HepG2 (cell line): ENCODE measurements at regions not wholly inside any gene's neighbourhood (a gene's known extent, or its start where the extent isn't known, plus 50 kb on each side); places are given as distances from the start of the nearest gene placed in this dataset.

Source experiments
- ELF4 ChIP-seq: sonication (generic); formaldehyde crosslinking; IDR thresholded peaks from 2 replicates; pipeline ENCODE4 v1.5.0; 2020; ENCODE audit warnings: missing genetic modification reagents, mild to moderate bottlenecking, moderate library complexity, borderline replicate concordance
- PAX8 ChIP-seq: sonication (generic); formaldehyde crosslinking; IDR thresholded peaks from 2 replicates; pipeline ENCODE4 v1.8.0; 2022; ENCODE audit warnings: mild to moderate bottlenecking, missing genetic modification reagents, borderline replicate concordance
- SRSF1 ChIP-seq: fragments of 200-400 bp; formaldehyde crosslinking; optimal IDR thresholded peaks from 2 replicates; pipeline ENCODE3; 2017; ENCODE audit warnings: mild to moderate bottlenecking, low read depth, low read length, moderate library complexity
- ZNF101 ChIP-seq: sonication (generic); formaldehyde crosslinking; IDR thresholded peaks from 2 replicates; pipeline ENCODE4 v1.4.0; 2020; ENCODE audit warnings: mild to moderate bottlenecking, low read depth, missing genetic modification reagents, borderline replicate concordance
- ZNF337 ChIP-seq: sonication (generic); formaldehyde crosslinking; IDR thresholded peaks from 2 replicates; pipeline ENCODE4 v1.5.1; 2020; ENCODE audit warnings: missing genetic modification reagents, low read depth, mild to moderate bottlenecking, borderline replicate concordance
- TF ChIP-seq, protein P1 (sequence below): sonication (generic); formaldehyde crosslinking; IDR thresholded peaks from 2 replicates; pipeline ENCODE4 v1.5.0; 2020; ENCODE audit warnings: mild to moderate bottlenecking, missing genetic modification reagents, moderate library complexity
- TF ChIP-seq, protein P2 (sequence below): sonication (generic); formaldehyde crosslinking; IDR thresholded peaks from 2 replicates; pipeline ENCODE4 v1.5.0; 2020; ENCODE audit warnings: missing genetic modification reagents
- TF ChIP-seq, protein P3 (sequence below): sonication (generic); formaldehyde crosslinking; IDR thresholded peaks from 2 replicates; pipeline ENCODE4 v1.5.0; 2020; ENCODE audit warnings: missing genetic modification reagents, mild to moderate bottlenecking, borderline replicate concordance
- TF ChIP-seq, protein P4 (sequence below): sonication (generic); formaldehyde crosslinking; IDR thresholded peaks from 2 replicates; pipeline ENCODE4 v1.8.0; 2022; ENCODE audit warnings: mild to moderate bottlenecking, missing genetic modification reagents
- TF ChIP-seq, protein P5 (sequence below): sonication (generic); formaldehyde crosslinking; IDR thresholded peaks from 2 replicates; pipeline ENCODE4 v1.4.0; 2020; ENCODE audit warnings: missing genetic modification reagents

DNA sequence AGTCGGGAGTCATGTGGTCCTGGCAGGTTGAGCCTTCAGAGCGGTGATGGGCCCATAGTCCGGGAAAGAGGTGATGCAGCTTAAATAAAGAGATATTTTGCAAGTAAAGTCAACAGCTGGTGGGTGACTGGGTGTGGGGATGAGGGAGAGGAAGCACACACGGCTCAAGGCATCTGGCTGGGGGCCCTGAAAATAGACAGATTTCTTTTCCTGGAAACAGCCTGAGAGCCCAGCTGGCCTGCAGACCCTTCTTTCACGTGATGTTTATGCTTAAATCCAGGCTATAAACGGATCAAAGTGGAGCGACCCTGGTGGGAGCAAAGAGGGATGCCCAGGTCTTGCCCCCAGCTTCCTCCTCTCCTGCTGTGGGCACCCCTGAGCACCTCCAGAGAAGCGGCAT is 149.1 kb downstream of the TEX36 start:
- TF ChIP-seq, protein P1, sequence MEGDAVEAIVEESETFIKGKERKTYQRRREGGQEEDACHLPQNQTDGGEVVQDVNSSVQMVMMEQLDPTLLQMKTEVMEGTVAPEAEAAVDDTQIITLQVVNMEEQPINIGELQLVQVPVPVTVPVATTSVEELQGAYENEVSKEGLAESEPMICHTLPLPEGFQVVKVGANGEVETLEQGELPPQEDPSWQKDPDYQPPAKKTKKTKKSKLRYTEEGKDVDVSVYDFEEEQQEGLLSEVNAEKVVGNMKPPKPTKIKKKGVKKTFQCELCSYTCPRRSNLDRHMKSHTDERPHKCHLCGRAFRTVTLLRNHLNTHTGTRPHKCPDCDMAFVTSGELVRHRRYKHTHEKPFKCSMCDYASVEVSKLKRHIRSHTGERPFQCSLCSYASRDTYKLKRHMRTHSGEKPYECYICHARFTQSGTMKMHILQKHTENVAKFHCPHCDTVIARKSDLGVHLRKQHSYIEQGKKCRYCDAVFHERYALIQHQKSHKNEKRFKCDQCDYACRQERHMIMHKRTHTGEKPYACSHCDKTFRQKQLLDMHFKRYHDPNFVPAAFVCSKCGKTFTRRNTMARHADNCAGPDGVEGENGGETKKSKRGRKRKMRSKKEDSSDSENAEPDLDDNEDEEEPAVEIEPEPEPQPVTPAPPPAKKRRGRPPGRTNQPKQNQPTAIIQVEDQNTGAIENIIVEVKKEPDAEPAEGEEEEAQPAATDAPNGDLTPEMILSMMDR, result no peak
- TF ChIP-seq PAX8, result no peak
- no peak for TF ChIP-seq ZNF337 (CRISPR knock-in tag)
- no peak for TF ChIP-seq ELF4 (CRISPR knock-in tag)
- TF ChIP-seq, protein P2, sequence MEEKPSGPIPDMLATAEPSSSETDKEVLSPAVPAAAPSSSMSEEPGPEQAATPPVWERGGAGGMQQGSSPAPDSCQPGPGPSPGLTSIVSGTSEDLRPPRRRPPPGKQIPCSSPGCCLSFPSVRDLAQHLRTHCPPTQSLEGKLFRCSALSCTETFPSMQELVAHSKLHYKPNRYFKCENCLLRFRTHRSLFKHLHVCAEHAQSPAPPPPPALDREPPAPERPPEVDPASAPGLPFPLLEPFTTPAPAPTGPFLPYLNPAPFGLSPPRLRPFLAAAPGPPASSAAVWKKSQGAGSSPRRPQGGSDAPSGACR (CRISPR knock-in tag), result no peak
- TF ChIP-seq, protein P3, sequence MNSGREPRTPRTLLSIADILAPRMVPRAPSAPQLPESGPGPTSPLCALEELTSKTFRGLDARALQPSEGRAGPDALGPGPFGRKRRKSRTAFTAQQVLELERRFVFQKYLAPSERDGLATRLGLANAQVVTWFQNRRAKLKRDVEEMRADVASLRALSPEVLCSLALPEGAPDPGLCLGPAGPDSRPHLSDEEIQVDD, result no peak
- TF ChIP-seq, protein P4, sequence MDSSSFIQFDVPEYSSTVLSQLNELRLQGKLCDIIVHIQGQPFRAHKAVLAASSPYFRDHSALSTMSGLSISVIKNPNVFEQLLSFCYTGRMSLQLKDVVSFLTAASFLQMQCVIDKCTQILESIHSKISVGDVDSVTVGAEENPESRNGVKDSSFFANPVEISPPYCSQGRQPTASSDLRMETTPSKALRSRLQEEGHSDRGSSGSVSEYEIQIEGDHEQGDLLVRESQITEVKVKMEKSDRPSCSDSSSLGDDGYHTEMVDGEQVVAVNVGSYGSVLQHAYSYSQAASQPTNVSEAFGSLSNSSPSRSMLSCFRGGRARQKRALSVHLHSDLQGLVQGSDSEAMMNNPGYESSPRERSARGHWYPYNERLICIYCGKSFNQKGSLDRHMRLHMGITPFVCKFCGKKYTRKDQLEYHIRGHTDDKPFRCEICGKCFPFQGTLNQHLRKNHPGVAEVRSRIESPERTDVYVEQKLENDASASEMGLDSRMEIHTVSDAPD (CRISPR knock-in tag), result no peak
- TF ChIP-seq, protein P5, sequence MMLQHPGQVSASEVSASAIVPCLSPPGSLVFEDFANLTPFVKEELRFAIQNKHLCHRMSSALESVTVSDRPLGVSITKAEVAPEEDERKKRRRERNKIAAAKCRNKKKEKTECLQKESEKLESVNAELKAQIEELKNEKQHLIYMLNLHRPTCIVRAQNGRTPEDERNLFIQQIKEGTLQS (CRISPR knock-in tag), result no peak
- TF ChIP-seq SRSF1, result no peak
- TF ChIP-seq ZNF101 (CRISPR knock-in tag), result no peak
